Calu3 (cell line): ENCODE measurements at regions not wholly inside any gene's neighbourhood (a gene's known extent, or its start where the extent isn't known, plus 50 kb on each side); places are given as distances from the start of the nearest gene placed in this dataset.

Source experiments
- BruUV-seq: library from RNA; stranded (reverse); fragments of 400-500 nt; replicated peaks from 2 replicates; lab custom pipeline; 2021; lab: Mats Ljungman, UMichigan
- CTCF ChIA-PET: fragments of 300-600 bp; sonication (Branson Sonifier 250); formaldehyde crosslinking; loops from one replicate; lab custom pipeline; 2022; ENCODE audit warnings: antibody characterized with exemption; lab: Charles Lee
- DNase-seq: peaks from one replicate; pipeline ENCODE4 v3.0.0; 2022
- H3K27ac Mint-ChIP-seq: one replicate; pipeline ENCODE4 v1.8.0; 2022; ENCODE audit warnings: mixed read lengths; ENCODE audit not compliant: unreplicated experiment
- H3K27me3 Mint-ChIP-seq: one replicate; pipeline ENCODE4 v1.8.0; 2022; ENCODE audit warnings: mixed read lengths; ENCODE audit not compliant: unreplicated experiment
- H3K36me3 Mint-ChIP-seq: one replicate; pipeline ENCODE4 v1.8.0; 2022; ENCODE audit warnings: mild to moderate bottlenecking, moderate library complexity, mixed read lengths; ENCODE audit not compliant: insufficient read depth, unreplicated experiment
- H3K4me1 Mint-ChIP-seq: one replicate; pipeline ENCODE4 v1.8.0; 2022; ENCODE audit warnings: mild to moderate bottlenecking, low read depth, mixed read lengths; ENCODE audit not compliant: unreplicated experiment
- H3K4me3 Mint-ChIP-seq: one replicate; pipeline ENCODE4 v1.8.0; 2022; ENCODE audit warnings: mild to moderate bottlenecking, low read depth, moderate library complexity, mixed read lengths; ENCODE audit not compliant: unreplicated experiment
- H3K9me3 Mint-ChIP-seq: one replicate; pipeline ENCODE4 v1.8.0; 2022; ENCODE audit warnings: low read depth, mixed read lengths; ENCODE audit not compliant: unreplicated experiment
- intact Hi-C: fragments of 100-400 bp; cut with micrococcal nuclease; formaldehyde crosslinking; loops from one replicate; pipeline ENCODE4 v1.10.0; 2022; ENCODE audit not compliant: unreplicated experiment
- TF ChIP-seq, protein P1 (sequence below): fragments of 200-600 bp; IDR thresholded peaks from one replicate; pipeline ENCODE4 v1.8.0; 2022; ENCODE audit warnings: antibody characterized with exemption; ENCODE audit not compliant: unreplicated experiment

- CTCF ChIA-PET, result no interaction called here
- intact Hi-C loops, result no loop called here
- Mint-ChIP-seq H3K27me3 (peaks cover 78% of the 10 kb centered on the region), H3K4me3 (no peak overlapping the region), H3K4me1 (no peaks in the 10 kb centered on the region), H3K36me3 (no peaks in the 10 kb centered on the region), H3K9me3 (no peaks in the 10 kb centered on the region), H3K27ac (no peak overlapping the region)
- DNase-seq, result no peak
- TF ChIP-seq, protein P1, sequence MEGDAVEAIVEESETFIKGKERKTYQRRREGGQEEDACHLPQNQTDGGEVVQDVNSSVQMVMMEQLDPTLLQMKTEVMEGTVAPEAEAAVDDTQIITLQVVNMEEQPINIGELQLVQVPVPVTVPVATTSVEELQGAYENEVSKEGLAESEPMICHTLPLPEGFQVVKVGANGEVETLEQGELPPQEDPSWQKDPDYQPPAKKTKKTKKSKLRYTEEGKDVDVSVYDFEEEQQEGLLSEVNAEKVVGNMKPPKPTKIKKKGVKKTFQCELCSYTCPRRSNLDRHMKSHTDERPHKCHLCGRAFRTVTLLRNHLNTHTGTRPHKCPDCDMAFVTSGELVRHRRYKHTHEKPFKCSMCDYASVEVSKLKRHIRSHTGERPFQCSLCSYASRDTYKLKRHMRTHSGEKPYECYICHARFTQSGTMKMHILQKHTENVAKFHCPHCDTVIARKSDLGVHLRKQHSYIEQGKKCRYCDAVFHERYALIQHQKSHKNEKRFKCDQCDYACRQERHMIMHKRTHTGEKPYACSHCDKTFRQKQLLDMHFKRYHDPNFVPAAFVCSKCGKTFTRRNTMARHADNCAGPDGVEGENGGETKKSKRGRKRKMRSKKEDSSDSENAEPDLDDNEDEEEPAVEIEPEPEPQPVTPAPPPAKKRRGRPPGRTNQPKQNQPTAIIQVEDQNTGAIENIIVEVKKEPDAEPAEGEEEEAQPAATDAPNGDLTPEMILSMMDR, result no peak
- no TSS peak for BruUV-seq
Observed at GRCh38 chr1:30311749-30312148, 411.6 kb downstream of the MATN1 start.

DNA sequence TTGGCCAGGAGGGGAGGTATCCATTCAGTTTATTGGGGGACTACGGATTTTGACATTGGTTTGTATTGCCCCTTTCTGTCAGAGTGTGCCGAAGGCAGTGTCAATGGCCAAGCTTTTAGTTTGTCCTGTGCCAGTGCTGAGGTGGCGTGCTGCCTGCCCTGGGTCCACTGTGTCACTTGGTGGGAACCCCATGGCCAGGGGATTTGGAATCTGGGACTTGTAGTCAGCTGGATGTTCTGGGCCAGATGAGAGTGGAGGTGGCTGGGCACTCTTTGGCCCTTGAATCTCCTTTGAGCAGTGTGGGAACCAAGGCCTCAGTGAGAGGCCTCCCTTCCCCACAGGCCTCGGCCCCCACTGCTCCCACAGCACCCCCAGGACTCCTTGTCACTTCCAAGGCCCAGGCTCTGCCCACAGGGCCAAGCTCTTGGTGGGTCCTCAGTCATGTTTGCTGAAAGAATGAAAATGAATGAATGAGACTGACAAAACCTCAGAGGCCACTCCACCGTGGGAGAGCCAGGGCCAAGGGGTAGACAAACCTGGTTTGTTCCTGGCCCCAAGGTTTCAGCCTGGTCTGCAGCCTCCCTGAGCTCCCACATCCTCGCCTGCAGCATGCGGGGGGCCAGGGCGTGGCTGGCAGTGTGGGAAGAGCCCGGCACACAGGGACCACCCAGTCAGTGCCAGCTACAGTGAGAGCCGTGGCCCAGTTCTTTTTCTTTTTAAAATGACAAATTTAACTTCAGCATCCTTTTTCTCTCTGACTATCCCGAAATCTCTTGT is 412.2 kb downstream of the MATN1 start:
- H3K27me3 Mint-ChIP-seq, result peaks cover 78% of the 10 kb centered on the region

DNA sequence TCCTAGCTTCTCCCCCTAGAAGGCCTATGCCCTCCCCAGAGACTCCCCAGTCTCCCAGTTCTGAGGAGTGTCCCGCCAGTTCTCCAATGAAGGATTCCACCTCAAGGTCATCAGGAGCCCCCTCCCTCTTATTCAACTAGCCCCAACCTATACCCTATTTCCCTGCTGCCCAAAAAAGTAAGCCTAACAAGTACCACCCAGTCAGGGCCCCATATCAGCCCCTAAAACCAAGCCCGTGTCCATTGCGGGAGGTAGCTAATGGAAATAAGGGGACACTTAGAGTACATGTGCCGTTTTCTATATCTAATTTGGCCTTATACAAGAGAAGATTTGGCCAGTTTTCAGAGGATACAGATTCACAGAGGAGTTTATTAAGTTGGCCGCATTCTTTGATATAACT is 416.2 kb downstream of the MATN1 start:
- Mint-ChIP-seq H3K27ac (no peak overlapping the region), H3K4me3 (no peak overlapping the region), H3K9me3 (no peaks in the 10 kb centered on the region), H3K4me1 (no peaks in the 10 kb centered on the region), H3K36me3 (no peaks in the 10 kb centered on the region), H3K27me3 (peaks cover 78% of the 10 kb centered on the region)
- TF ChIP-seq, protein P1, result no peak
- BruUV-seq, result no TSS peak
- no peak for DNase-seq
- intact Hi-C loops, result no loop called here
- CTCF ChIA-PET, result no interaction called here

More for the DNA sequence above, 412.2 kb downstream of the MATN1 start:
- Mint-ChIP-seq H3K36me3 (no peaks in the 10 kb centered on the region), H3K4me3 (no peak overlapping the region), H3K27ac (no peak overlapping the region), H3K9me3 (no peaks in the 10 kb centered on the region), H3K4me1 (no peaks in the 10 kb centered on the region)
- intact Hi-C loops, result no loop called here
- no TSS peak for BruUV-seq
- TF ChIP-seq, protein P1, result no peak
- CTCF ChIA-PET, result interaction anchor here (0.6 to 1.0 kb wide), 2 partner anchors 15 to 252 kb away, joined by 3 to 4 read pairs; no protein-coding TSS in a partner anchor
- no peak for DNase-seq

DNA sequence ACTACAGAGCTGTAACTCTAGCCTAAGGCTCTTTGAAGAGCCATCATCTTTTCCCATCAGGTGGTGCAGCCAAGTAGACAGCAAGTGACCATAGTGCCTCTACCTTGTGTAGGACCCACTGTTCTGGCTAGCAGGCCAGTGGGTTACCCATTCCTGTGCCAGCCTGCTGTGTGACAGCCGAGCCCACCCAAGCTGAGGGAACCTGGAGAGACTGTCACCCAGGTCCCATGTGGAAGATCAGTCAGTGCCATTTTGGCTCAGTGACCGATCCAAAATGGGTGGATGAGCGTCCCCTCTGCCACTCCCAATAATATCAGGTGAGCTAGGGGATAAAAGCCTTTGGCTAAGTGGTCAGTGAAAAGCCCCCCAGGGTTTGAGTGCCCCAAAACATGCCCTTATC is 417.9 kb downstream of the MATN1 start:
- Mint-ChIP-seq H3K27ac (no peak overlapping the region), H3K4me3 (no peak overlapping the region), H3K27me3 (peaks cover 83% of the 10 kb centered on the region), H3K36me3 (no peaks in the 10 kb centered on the region), H3K9me3 (no peaks in the 10 kb centered on the region), H3K4me1 (no peaks in the 10 kb centered on the region)
- TF ChIP-seq, protein P1, result no peak
- intact Hi-C loops, result no loop called here
- DNase-seq, result no peak
- CTCF ChIA-PET, result no interaction called here
- no TSS peak for BruUV-seq
